ENCODE measurements at regions not wholly inside any gene's neighbourhood (a gene's known extent, or its start where the extent isn't known, plus 50 kb on each side); places are given as distances from the start of the nearest gene placed in this dataset.

DNA sequence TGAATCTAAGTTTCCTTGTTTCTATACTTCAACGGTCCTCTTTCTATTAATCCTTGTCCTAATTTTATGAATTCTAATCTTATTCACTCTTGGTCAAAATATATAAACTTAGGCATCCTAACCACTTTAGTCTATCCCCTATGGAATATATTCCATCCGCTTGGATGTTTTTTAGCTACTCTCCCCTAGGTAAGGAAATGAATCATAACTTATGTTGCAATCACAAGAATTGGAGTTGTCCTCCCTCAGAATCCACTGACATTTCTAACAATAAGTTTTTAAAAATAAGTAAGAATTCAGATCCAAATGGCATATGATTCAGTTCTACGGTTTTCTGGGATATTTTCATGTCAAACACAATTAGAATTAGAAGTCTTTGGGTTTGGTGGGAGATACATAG lies 1081.6 kb downstream of the SORCS1 start:
- TF ChIP-seq, protein P1, sequence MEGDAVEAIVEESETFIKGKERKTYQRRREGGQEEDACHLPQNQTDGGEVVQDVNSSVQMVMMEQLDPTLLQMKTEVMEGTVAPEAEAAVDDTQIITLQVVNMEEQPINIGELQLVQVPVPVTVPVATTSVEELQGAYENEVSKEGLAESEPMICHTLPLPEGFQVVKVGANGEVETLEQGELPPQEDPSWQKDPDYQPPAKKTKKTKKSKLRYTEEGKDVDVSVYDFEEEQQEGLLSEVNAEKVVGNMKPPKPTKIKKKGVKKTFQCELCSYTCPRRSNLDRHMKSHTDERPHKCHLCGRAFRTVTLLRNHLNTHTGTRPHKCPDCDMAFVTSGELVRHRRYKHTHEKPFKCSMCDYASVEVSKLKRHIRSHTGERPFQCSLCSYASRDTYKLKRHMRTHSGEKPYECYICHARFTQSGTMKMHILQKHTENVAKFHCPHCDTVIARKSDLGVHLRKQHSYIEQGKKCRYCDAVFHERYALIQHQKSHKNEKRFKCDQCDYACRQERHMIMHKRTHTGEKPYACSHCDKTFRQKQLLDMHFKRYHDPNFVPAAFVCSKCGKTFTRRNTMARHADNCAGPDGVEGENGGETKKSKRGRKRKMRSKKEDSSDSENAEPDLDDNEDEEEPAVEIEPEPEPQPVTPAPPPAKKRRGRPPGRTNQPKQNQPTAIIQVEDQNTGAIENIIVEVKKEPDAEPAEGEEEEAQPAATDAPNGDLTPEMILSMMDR (IDR thresholded peaks at IDR 0.05; ENCODE audit: low read depth, low read length) = no peak
- TF ChIP-seq EZH2phosphoT487 (IDR thresholded peaks at IDR 0.05; ENCODE audit: low read depth) = no peak

Data from OCI-LY3 (cell line).